ENCODE measurements at regions not wholly inside any gene's neighbourhood (a gene's known extent, or its start where the extent isn't known, plus 50 kb on each side); places are given as distances from the start of the nearest gene placed in this dataset.

DNA sequence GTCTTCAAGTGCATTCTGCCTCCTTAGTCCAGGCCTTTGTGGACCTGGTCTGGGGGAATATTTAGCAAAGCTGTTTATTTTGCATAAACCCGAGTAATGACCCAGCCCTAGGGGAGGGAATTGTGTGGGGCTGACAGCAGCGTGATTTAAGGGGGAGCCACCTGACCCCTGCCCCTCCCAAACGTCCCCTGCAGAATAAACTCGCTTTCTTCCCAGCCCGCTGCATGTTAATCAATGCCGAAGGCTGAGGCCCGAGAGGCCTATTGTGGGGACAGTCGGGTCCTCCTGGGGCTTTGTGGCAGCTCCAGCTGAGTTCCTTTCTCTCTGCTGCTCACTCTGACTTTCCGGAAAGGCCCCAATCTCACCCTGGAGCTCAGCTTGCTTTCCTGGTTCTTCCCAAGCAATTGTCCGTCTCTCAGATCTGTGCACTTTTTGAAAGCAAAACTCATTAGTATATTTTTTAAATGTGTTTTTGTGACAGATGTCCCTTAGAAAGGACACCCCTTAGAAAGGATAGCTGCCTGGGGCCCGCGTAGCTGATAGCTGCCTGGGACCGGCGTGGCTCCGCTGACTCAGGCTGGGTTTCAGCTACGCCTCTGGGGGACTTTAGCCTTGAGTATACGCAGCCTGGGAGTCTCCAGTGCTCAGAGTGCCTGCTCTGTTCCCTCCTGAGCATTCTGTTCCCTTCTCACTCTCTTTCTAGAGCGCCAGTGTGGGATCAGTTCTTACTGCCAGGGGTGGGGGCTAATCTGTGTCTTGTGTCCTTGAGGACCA is 158.3 kb downstream of the GLI2 start:
- ATAC-seq, result no peak
- H3K27me3 ChIP-seq, result no peaks in the 10 kb centered on the region
- H3K4me1 ChIP-seq, result no peaks in the 10 kb centered on the region
- no peak for DNase-seq
- no peaks in the 10 kb centered on the region for H3K9me3 ChIP-seq
- no peak for TF ChIP-seq POLR2A (IDR thresholded peaks at IDR 0.05)
- TF ChIP-seq, protein P1, sequence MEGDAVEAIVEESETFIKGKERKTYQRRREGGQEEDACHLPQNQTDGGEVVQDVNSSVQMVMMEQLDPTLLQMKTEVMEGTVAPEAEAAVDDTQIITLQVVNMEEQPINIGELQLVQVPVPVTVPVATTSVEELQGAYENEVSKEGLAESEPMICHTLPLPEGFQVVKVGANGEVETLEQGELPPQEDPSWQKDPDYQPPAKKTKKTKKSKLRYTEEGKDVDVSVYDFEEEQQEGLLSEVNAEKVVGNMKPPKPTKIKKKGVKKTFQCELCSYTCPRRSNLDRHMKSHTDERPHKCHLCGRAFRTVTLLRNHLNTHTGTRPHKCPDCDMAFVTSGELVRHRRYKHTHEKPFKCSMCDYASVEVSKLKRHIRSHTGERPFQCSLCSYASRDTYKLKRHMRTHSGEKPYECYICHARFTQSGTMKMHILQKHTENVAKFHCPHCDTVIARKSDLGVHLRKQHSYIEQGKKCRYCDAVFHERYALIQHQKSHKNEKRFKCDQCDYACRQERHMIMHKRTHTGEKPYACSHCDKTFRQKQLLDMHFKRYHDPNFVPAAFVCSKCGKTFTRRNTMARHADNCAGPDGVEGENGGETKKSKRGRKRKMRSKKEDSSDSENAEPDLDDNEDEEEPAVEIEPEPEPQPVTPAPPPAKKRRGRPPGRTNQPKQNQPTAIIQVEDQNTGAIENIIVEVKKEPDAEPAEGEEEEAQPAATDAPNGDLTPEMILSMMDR (IDR thresholded peaks at IDR 0.05), result no peak
- H3K36me3 ChIP-seq (replicated peaks in 1 of 2; ENCODE audit: insufficient read depth in 1 of 2, low read depth in 2 of 2), result no peaks in the 10 kb centered on the region
- no peak overlapping the region for H3K27ac ChIP-seq
- intact Hi-C loops (cut with DNase I), result no loop called here
- no peak overlapping the region for H3K4me3 ChIP-seq
- 82 to 83% methylated on average over 18 of the region's 18 CpGs for WGBS, 2 donors

DNA sequence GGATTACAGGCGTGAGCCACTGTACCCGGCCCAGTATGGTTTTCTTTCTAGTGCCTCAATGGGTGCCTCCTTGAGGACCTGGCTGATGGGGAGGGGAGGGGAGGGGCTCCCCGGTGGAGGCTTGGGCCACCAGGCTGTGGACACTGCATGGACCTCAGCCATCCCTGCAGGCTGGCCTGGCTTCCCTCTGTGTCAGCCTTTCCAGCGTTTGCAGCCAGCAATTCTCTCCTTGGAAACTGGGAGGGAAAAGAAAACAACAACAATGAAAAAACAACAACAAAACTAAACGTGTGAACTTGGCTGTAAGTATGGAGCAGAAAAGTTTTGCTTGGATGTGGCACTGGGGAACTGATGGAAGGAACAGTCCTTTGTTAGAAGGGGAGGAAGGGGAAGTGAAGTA is 159.3 kb downstream of the GLI2 start:
- no peak for TF ChIP-seq POLR2A (IDR thresholded peaks at IDR 0.05)
- TF ChIP-seq, protein P1 (IDR thresholded peaks at IDR 0.05), result no peak
- H3K4me3 ChIP-seq, result no peak overlapping the region
- no peaks in the 10 kb centered on the region for H3K36me3 ChIP-seq (replicated peaks in 1 of 2; ENCODE audit: insufficient read depth in 1 of 2, low read depth in 2 of 2)
- no peaks in the 10 kb centered on the region for H3K9me3 ChIP-seq
- H3K4me1 ChIP-seq, result no peaks in the 10 kb centered on the region
- no peaks in the 10 kb centered on the region for H3K27me3 ChIP-seq
- WGBS, 2 donors, result 62 to 71% methylated on average over 5 of the region's 5 CpGs
- DNase-seq (no peak), ATAC-seq (no peak)
- intact Hi-C loops (cut with DNase I), result no loop called here
- no peak overlapping the region for H3K27ac ChIP-seq

DNA sequence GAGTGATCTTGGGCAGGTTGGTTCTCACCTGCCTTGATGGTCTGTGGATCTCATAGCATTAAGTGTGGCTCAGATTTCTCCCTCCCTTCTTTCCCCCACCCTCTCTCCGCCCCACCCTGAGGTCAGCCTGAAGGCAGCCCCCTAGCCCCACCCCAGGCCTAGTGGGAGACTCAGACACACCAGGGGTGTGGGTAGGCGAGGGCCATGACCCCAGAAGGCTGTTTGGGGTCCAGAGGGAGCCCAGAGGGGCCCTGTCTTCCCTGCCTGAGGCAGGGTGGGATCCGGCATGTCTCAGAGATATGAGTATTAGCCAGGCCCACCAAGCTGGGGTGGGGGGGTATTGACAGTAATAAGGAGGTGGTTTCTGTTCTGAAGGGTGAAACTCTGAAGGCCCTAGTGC is 160.5 kb downstream of the GLI2 start:
- no peak for TF ChIP-seq POLR2A (IDR thresholded peaks at IDR 0.05)
- TF ChIP-seq, protein P1 (IDR thresholded peaks at IDR 0.05), result no peak
- ATAC-seq (no peak), DNase-seq (no peak)
- intact Hi-C loops (cut with DNase I), result no loop called here
- 97% methylated on average over 3 of the region's 3 CpGs; no CpG with 5 or more reads in 1 of the 2 donors for WGBS, 2 donors
- Histone ChIP-seq H3K36me3 (replicated peaks in 1 of 2; ENCODE audit: insufficient read depth in 1 of 2, low read depth in 2 of 2) (no peaks in the 10 kb centered on the region), H3K27ac (no peak overlapping the region), H3K4me1 (no peaks in the 10 kb centered on the region), H3K9me3 (no peaks in the 10 kb centered on the region), H3K4me3 (no peak overlapping the region), H3K27me3 (no peaks in the 10 kb centered on the region)

DNA sequence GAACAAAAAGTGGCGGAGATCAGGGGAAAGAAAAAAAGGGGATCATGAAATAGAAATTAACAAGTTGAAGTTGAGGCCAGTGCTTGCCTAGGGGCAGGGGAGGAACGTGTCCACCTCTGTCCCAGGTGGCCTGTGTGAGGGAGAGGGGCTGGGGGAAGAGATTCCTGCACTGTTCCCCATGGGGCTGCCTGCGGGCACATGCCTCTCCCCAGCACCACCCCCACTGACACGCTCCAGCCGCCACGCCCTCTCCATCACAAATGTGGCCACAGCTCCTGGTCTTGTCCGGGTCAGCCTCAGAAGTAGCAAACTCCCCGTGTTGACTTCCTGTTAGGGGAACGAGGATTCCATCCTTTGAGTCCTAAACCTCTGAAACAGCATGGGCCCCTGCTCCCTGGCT is 161.2 kb downstream of the GLI2 start:
- H3K4me1 ChIP-seq, result no peaks in the 10 kb centered on the region
- DNase-seq, result no peak
- H3K9me3 ChIP-seq, result no peaks in the 10 kb centered on the region

More for the DNA sequence above, 161.2 kb downstream of the GLI2 start:
- TF ChIP-seq, protein P1 (IDR thresholded peaks at IDR 0.05), result no peak
- TF ChIP-seq POLR2A (IDR thresholded peaks at IDR 0.05), result no peak
- Histone ChIP-seq H3K36me3 (replicated peaks in 1 of 2; ENCODE audit: insufficient read depth in 1 of 2, low read depth in 2 of 2) (no peaks in the 10 kb centered on the region), H3K27me3 (no peaks in the 10 kb centered on the region), H3K27ac (no peak overlapping the region), H3K4me3 (no peak overlapping the region)
- intact Hi-C loops (cut with DNase I), result no loop called here
- ATAC-seq, result no peak
- 82 to 85% methylated on average over 8 to 9 of the region's 9 CpGs for WGBS, 2 donors
